NCI-H510A (cell line): ENCODE measurements at regions not wholly inside any gene's neighbourhood (a gene's known extent, or its start where the extent isn't known, plus 50 kb on each side); places are given as distances from the start of the nearest gene placed in this dataset.
"Not testable (repeated sequence)": the region's sequence is repeated elsewhere in the genome, so short reads cannot be mapped to it uniquely, and the experiment has no call there.

Experiments
- DNase-seq: peaks from one replicate; lab custom pipeline; 2025; lab: John Stamatoyannopoulos, UW

DNA sequence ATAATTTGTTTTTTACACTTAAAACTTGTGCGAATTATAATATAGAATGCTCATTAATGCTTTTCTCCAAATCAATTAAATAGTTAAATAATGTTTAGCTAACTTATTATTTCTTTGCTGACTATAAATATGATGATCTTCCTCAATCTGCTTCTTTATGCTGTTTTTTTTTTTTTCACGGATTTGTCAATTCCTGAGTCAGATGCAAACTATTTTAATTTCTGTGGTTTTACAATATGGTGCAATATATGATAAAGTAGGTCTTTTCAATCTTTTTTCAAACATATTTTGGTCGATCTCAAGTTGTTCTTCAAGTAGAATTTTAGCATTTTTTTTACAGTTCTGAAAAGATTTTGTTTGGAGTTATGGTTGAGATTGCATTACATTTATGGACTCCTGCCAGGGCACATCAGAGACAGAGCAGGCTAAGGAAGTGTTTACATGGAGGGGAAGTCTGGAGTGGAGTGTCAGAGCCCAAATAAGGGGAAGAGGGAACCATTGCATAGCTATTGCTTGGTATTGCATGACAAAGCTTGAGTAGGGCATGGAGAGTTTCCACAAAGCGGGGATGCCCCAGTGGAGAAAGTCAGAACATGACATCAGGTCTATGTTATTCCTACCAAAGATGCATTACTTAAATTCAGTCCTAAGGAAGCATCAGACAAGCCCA is 204.4 kb downstream of the OTUD1 start:
- no peak for DNase-seq

GRCh38 chr10:23648618-23649017 is 209.7 kb downstream of the OTUD1 start:
- no peak for DNase-seq

- DNase-seq = no peak
Observed at GRCh38 chr10:23656735-23657134, 217.9 kb downstream of the OTUD1 start.

DNA sequence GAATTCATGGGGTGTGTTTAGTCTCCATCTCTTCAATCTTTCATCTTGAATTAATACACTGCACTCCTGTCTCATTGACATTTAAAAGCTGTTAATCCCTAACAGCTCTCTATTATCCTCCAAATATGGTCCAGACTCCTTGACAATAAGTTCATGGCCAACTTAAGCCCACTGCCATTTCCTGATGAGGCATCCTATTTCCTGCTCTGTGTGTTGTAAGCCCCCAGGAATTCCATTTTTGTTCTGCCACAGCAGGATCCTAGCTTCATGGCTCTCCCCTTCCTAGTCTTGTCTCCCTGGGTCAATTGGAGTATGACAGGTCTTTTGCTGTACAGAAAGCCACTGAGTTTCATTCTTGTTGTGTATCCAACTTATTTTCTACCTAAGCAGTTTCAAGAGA is 218.8 kb downstream of the OTUD1 start:
- DNase-seq = no peak

DNA sequence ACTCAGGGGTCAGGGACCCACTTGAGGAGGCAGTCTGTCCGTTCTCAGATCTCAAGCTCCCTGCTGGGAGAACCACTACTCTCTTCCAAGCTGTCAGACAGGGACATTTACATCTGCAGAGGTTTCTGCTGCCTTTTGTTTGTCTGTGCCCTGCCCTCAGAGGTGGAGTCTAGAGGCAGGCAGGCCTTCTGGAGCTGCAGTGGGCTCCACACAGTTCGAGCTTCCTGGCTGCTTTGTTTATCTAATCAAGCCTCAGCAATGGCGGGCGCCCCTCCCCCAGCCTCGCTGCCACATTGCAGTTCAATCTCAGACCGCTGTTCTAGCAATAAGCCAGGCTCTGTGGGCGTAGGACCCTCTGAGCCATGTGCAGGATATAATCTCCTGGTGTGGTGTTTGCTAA is 233.0 kb downstream of the OTUD1 start:
- not testable (repeated sequence) for DNase-seq

GRCh38 chr10:23675585-23675984 is 236.7 kb downstream of the OTUD1 start:
- DNase-seq = no peak

- DNase-seq = no peak
Observed at GRCh38 chr10:23676296-23676695, 237.4 kb downstream of the OTUD1 start.

DNA sequence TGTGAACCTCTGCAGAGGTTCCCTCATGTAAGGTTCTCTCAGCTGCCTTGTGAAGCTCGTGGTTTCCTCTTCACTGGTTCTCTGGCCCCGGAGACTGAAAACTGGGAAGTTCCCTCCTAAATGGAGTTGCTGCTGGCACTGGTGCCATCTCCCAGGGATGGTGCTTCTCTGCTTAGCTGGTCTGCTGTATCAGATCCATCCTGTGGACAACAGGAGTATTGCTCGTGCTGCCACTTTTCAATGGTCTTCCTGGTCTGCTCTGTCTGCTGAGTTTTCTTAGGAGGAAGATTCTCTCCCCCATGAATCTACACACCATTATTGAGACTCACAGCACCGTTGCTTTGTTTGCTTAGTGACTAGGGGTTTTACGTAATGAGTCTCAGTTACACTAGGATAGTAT is 247.8 kb downstream of the OTUD1 start:
- DNase-seq = no peak

DNA sequence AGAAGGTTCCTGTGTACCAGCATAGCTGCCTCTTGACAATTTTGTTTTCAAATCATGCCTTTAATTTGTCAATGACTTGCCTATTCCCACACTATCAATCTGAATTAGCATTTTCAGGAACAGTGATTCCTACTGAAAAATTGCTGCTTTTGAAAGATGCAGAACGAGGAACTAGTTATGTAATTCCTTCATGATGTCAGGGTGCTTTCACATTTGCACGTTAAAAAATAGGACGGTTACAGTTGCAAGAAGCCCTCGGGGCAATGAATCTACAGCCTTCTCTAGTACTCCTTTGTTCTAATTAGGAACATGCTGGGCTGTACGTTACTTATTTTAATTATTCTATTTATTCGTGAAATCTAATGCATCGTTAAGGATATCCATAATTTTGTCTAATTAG is 253.9 kb downstream of the OTUD1 start:
- no peak for DNase-seq

- DNase-seq = no peak
Observed at GRCh38 chr10:23693501-23693901, 254.6 kb downstream of the OTUD1 start.

DNA sequence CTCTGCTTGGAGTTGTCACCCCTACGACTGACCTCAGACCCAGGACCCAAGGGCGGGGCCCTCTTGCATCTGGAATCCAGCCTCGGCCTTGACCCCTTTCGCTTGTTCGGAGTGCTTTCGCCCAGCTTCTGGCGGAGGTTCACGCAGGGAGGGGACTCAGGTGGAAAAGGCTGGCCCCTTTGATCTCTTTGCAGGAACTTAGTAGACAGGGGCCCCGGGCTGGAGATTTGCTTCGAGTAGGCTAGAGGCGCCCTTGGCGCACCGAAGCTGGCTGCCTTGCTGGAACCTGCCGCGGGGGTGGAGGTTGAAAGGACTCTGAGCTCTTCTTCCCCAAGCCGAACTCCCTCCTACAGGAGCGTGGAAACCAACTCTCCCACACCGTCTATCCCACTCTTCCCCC is 255.1 kb downstream of the OTUD1 start:
- no peak for DNase-seq

GRCh38 chr10:23694446-23694920 is 255.6 kb downstream of the OTUD1 start:
- DNase-seq = no peak

- no peak for DNase-seq
Observed at GRCh38 chr10:23694921-23695824, 256.3 kb downstream of the OTUD1 start.

DNA sequence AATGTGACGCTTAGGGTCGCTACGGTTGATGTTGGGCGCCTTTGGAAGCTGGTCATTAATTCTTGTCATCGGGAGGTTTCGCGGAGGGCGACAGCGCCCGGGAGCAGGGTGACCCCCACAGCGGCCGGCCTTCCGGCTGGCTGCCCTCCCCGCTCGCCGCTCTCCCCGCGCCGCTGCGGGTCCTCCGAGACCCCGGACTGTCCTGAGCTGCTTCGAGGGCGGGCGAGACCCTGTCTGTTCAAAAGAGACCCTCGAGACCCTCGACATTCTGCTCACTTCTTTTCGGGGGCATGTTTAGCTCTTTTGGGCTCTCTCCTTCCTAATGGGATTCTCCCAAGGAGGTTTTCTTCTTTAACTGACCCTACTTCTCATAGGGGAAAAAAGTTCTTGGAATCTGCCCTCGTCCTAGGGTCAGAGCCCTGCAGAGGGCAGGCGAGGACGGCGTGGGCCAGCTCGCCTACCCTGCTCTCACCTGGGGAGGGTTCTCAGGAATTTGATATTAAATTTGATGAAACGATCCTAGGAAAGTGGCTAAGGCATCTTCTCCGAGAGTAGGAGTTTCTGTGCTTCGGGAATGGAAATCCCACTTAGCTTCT is 257.0 kb downstream of the OTUD1 start:
- DNase-seq = no peak

- DNase-seq = no peak
Observed at GRCh38 chr10:23696476-23696875, 257.6 kb downstream of the OTUD1 start.

GRCh38 chr10:23702977-23703414 is 264.1 kb downstream of the OTUD1 start:
- DNase-seq = peak; percentile 17

- DNase-seq = no peak
Observed at GRCh38 chr10:23715363-23715762, 276.5 kb downstream of the OTUD1 start.

DNA sequence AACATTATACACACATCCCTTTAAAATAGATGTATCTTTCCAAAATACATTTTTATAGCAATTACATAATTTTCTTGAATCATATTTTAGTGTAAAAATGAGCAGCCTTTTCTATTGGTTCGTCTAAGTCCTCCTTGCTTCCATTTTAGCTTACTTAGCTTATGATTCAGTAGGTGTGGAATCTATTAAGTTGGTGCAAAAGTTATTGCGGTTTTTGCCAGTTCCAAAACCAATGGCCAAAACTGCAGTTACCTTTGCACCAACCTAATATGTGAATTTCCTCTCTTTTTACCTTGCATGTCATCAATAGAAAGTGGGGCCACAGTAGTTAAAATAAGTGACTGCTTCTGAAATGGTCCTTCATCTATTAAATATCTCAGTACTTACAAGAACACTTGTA is 279.0 kb downstream of the OTUD1 start:
- DNase-seq = no peak

GRCh38 chr10:23718946-23719345 is 280.1 kb downstream of the OTUD1 start:
- DNase-seq = no peak

- no peak for DNase-seq
Observed at GRCh38 chr10:23723796-23724195, 284.9 kb downstream of the OTUD1 start.

DNA sequence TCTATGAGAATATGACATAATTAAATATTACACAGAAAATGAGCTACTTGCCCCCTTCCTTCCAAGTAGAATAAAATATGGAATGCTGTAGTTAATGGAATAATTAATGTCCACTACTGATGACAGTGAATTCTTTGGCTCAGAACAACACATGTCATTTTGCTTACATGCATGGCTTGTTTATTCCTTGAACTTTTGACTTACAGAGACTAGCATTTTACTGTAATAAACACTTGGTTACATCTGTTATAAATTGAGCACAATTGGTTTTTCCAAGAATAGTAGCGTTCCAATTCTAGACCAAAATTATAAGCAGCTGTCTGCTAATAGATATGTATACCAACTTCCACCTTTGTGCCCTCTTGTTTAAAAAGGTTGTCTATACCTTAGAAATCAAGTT is 286.7 kb downstream of the OTUD1 start:
- DNase-seq = no peak

DNA sequence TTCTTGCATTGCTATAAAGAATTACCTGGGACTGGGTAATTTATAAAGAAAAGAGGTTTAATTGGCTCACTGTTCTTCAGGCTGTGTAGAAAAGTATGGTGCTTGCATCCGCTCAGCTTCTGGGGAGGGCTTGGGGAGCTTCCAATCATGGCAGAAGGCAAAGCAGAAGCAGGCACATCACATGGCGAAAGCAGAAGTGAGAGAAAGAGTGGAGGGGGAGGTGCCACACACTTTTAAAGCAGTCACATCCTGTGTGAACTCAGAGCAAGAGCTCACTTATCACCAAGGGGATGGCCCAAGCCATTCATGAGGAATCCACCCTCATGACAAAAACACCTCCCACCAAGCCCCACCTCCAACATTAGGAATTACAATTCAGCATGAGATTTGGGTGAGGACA is 303.5 kb downstream of the OTUD1 start:
- no peak for DNase-seq

- no peak for DNase-seq
Observed at GRCh38 chr10:23742807-23743206, 303.9 kb downstream of the OTUD1 start.
